Esophagus muscularis mucosa (tissue), 4 donors: ENCODE measurements at regions not wholly inside any gene's neighbourhood (a gene's known extent, or its start where the extent isn't known, plus 50 kb on each side); places are given as distances from the start of the nearest gene placed in this dataset.

Source experiments
- CTCF ChIP-seq, 3 experiments: fragments of 200-600 bp in 2 of 3; fragments of 450-650 bp in 1 of 3; sonication (generic) in 2 of 3; IDR thresholded peaks; one replicate each; pipeline ENCODE4 v1.5.1; 2017 to 2019; ENCODE audit warnings: antibody characterized with exemption in 3 of 3, mild to moderate bottlenecking in 2 of 3, moderate library complexity in 1 of 3
- EP300 ChIP-seq: sonication (generic); formaldehyde crosslinking; IDR thresholded peaks from one replicate; pipeline ENCODE4 v1.6.1; 2017; ENCODE audit warnings: antibody characterized with exemption
- POLR2A ChIP-seq: fragments of 450-650 bp; IDR thresholded peaks from one replicate; pipeline ENCODE4 v1.6.1; 2017; ENCODE audit warnings: antibody characterized with exemption, moderate library complexity, mild to moderate bottlenecking, low read depth

- TF ChIP-seq POLR2A, result no peak
- no peak for TF ChIP-seq CTCF (IDR thresholded peaks at IDR 0.05)
- TF ChIP-seq EP300, result no peak
Observed at GRCh38 chr6:144816936-144817335, 531.8 kb downstream of the UTRN start.
